ENCODE measurements at regions not wholly inside any gene's neighbourhood (a gene's known extent, or its start where the extent isn't known, plus 50 kb on each side); places are given as distances from the start of the nearest gene placed in this dataset.

DNA sequence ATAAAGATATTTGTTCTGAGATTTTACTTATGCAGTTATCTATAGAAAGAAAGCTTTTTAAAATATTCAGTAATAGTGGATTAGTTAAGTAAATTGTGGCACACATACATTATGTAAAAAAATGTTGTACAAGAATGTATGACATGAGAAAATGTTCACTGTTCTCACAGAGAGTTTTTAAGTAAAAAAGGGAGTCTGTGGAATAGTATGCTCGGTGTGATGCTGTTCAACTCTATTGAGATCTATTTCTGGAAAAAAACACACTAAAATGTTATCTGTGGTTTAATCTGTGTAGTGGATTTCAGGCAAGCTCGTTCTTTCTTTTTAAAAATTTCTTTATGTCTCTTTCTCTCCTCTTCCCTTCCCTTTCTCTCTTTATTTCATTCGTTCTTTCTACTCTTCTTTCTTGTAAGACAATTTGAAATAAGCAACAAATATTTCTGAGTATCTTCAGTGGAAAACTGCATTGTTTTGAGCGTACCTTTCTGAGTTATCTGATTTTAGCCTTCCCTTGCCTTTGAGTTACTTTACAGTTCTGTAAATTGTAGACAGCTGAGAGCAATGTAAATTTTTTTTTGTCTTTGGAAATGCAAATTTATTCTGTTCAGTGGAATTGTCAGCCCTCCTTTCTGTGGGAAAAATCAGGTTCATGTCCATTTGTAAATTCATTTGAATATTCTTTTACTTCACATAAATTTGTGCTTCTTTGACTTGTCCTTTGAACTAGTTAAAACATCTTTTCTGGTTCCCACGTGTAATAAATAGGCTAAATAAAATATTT, 229.0 kb upstream of the NOX3 start:
- 77 to 78% methylated on average over 5 of the region's 5 CpGs for WGBS, 2 donors

DNA sequence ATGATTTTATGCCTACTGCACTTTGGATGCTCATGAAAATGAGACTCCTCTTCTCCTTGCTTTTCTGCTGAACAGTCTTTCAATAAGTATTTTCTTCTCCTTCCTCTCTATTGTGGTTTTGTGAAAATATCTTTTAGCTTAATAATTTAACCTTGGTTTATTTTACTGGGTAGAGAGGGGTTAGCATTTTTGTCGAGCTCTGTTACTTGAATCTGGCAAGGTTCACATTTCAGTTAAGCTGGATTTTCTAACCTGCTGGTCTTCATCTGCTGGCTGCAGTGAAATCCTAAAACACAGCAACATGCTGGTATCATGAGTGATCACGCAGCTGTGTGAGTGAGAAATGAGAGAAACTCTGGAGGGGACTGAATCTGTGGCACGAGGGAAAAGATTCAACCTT, 222.7 kb upstream of the NOX3 start:
- Histone ChIP-seq H3K9me3 (ENCODE audit: control insufficient read depth in 4 of 4, insufficient read depth in 3 of 4, low read length in 3 of 4) (no peaks in the 10 kb centered on the region), H3K4me3 (no peak overlapping the region), H3K27me3 (ENCODE audit: control insufficient read depth in 3 of 3, insufficient read depth in 3 of 3, low read length in 2 of 3) (no peaks in the 10 kb centered on the region), H3K9ac (ENCODE audit: insufficient read depth in 1 of 2, low read length in 2 of 2) (no peak overlapping the region), H3K27ac (ENCODE audit: low read depth in 1 of 2, low read length in 1 of 2) (no peak overlapping the region), H3K36me3 (ENCODE audit: control insufficient read depth in 4 of 4, insufficient read depth in 4 of 4, low read length in 4 of 4) (no peaks in the 10 kb centered on the region), H3K4me1 (ENCODE audit: control insufficient read depth in 5 of 5, insufficient read depth in 5 of 5, low read length in 5 of 5) (no peaks in the 10 kb centered on the region)
- WGBS, 2 donors: 64 to 86% methylated on average over 3 of the region's 3 CpGs
- ATAC-seq (ENCODE audit: insufficient read depth, low FRiP score) (no peak), DNase-seq (no peak)
- TF ChIP-seq, protein P1, sequence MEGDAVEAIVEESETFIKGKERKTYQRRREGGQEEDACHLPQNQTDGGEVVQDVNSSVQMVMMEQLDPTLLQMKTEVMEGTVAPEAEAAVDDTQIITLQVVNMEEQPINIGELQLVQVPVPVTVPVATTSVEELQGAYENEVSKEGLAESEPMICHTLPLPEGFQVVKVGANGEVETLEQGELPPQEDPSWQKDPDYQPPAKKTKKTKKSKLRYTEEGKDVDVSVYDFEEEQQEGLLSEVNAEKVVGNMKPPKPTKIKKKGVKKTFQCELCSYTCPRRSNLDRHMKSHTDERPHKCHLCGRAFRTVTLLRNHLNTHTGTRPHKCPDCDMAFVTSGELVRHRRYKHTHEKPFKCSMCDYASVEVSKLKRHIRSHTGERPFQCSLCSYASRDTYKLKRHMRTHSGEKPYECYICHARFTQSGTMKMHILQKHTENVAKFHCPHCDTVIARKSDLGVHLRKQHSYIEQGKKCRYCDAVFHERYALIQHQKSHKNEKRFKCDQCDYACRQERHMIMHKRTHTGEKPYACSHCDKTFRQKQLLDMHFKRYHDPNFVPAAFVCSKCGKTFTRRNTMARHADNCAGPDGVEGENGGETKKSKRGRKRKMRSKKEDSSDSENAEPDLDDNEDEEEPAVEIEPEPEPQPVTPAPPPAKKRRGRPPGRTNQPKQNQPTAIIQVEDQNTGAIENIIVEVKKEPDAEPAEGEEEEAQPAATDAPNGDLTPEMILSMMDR (IDR thresholded peaks at IDR 0.05; ENCODE audit: control extremely low read depth, extremely low read depth): no peak

More for the DNA sequence above, 229.0 kb upstream of the NOX3 start:
- Histone ChIP-seq H3K4me1 (ENCODE audit: control insufficient read depth in 5 of 5, insufficient read depth in 5 of 5, low read length in 5 of 5) (no peaks in the 10 kb centered on the region), H3K36me3 (ENCODE audit: control insufficient read depth in 4 of 4, insufficient read depth in 4 of 4, low read length in 4 of 4) (no peaks in the 10 kb centered on the region), H3K27me3 (ENCODE audit: control insufficient read depth in 3 of 3, insufficient read depth in 3 of 3, low read length in 2 of 3) (no peaks in the 10 kb centered on the region), H3K27ac (ENCODE audit: low read depth in 1 of 2, low read length in 1 of 2) (no peak overlapping the region), H3K9me3 (ENCODE audit: control insufficient read depth in 4 of 4, insufficient read depth in 3 of 4, low read length in 3 of 4) (no peaks in the 10 kb centered on the region), H3K4me3 (no peak overlapping the region), H3K9ac (ENCODE audit: insufficient read depth in 1 of 2, low read length in 2 of 2) (no peak overlapping the region)
- ATAC-seq (ENCODE audit: insufficient read depth, low FRiP score) (no peak), DNase-seq (no peak)
- TF ChIP-seq, protein P1 (IDR thresholded peaks at IDR 0.05; ENCODE audit: control extremely low read depth, extremely low read depth): no peak

DNA sequence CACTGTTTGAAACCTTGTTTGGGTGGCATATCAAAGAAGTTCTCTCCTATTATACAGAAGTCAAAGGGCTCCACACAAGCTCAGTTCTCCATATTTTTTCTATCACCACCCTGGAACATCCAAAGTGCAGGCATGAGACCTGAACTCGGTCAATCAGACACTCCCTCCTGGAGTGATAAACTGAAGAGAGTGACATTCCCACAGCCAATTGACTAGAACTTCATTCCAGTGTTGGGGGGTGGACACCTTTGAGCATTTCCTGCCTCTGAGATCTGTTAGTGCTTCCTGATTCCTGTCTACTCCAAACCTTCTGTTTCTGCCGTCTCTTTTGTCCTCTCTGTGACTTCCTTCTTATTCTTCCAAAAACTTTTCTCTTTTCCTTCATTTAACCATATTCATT, 220.7 kb upstream of the NOX3 start:
- ATAC-seq (ENCODE audit: insufficient read depth, low FRiP score) (no peak), DNase-seq (no peak)
- WGBS, 2 donors: 58 to 61% methylated on average over 2 of the region's 2 CpGs
- H3K27me3 ChIP-seq (ENCODE audit: control insufficient read depth in 3 of 3, insufficient read depth in 3 of 3, low read length in 2 of 3): no peaks in the 10 kb centered on the region
- H3K27ac ChIP-seq (ENCODE audit: low read depth in 1 of 2, low read length in 1 of 2): no peak overlapping the region
- no peaks in the 10 kb centered on the region for H3K36me3 ChIP-seq (ENCODE audit: control insufficient read depth in 4 of 4, insufficient read depth in 4 of 4, low read length in 4 of 4)
- H3K9me3 ChIP-seq (ENCODE audit: control insufficient read depth in 4 of 4, insufficient read depth in 3 of 4, low read length in 3 of 4): no peaks in the 10 kb centered on the region
- TF ChIP-seq, protein P1 (IDR thresholded peaks at IDR 0.05; ENCODE audit: control extremely low read depth, extremely low read depth): no peak
- no peak overlapping the region for H3K9ac ChIP-seq (ENCODE audit: insufficient read depth in 1 of 2, low read length in 2 of 2)
- no peak overlapping the region for H3K4me3 ChIP-seq
- H3K4me1 ChIP-seq (ENCODE audit: control insufficient read depth in 5 of 5, insufficient read depth in 5 of 5, low read length in 5 of 5): no peaks in the 10 kb centered on the region

DNA sequence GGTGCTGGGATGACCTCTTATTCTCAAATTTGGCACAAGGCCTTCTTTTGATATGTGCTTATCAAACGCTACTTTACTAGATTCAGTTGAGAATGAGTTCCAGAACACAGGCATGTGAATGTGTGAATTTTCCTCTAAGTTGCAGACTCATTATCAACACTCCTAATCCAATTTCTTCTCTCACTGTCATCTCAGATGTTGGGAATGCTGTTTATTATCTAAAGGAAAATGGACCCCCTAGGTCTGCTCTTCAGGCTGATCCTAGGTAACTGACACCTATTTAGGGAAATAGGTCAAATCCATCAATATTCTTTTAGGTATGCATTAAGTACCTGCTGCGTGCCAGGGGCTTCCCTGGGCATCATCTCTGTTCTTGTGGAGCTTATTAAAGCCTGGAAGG, 215.0 kb upstream of the NOX3 start:
- H3K27ac ChIP-seq (ENCODE audit: low read depth in 1 of 2, low read length in 1 of 2): no peak overlapping the region
- no peak overlapping the region for H3K4me3 ChIP-seq
- H3K4me1 ChIP-seq (ENCODE audit: control insufficient read depth in 5 of 5, insufficient read depth in 5 of 5, low read length in 5 of 5): no peaks in the 10 kb centered on the region
- TF ChIP-seq, protein P1 (IDR thresholded peaks at IDR 0.05; ENCODE audit: control extremely low read depth, extremely low read depth): no peak
- no peaks in the 10 kb centered on the region for H3K36me3 ChIP-seq (ENCODE audit: control insufficient read depth in 4 of 4, insufficient read depth in 4 of 4, low read length in 4 of 4)
- H3K9ac ChIP-seq (ENCODE audit: insufficient read depth in 1 of 2, low read length in 2 of 2): no peak overlapping the region
- no peaks in the 10 kb centered on the region for H3K9me3 ChIP-seq (ENCODE audit: control insufficient read depth in 4 of 4, insufficient read depth in 3 of 4, low read length in 3 of 4)
- ATAC-seq (ENCODE audit: insufficient read depth, low FRiP score) (no peak), DNase-seq (no peak)
- WGBS, 2 donors: 87% methylated on average over 2 of the region's 2 CpGs
- no peaks in the 10 kb centered on the region for H3K27me3 ChIP-seq (ENCODE audit: control insufficient read depth in 3 of 3, insufficient read depth in 3 of 3, low read length in 2 of 3)
